ENCODE measurements at regions not wholly inside any gene's neighbourhood (a gene's known extent, or its start where the extent isn't known, plus 50 kb on each side); places are given as distances from the start of the nearest gene placed in this dataset.

- FAIRE-seq: no peak
Observed at GRCh38 chr7:41334071-41334862, 368.6 kb downstream of the INHBA start.

GRCh38 chr7:41333511-41333910 is 369.4 kb downstream of the INHBA start:
- no peak for FAIRE-seq

- FAIRE-seq: no peak
Observed at GRCh38 chr7:41331194-41331593, 371.7 kb downstream of the INHBA start.

GRCh38 chr7:41328544-41328943 is 374.3 kb downstream of the INHBA start:
- FAIRE-seq: no peak

GRCh38 chr7:41328131-41328530 is 374.8 kb downstream of the INHBA start:
- peak; percentile 98 for FAIRE-seq

GRCh38 chr7:41326616-41327015 is 376.3 kb downstream of the INHBA start:
- FAIRE-seq: no peak

- FAIRE-seq: no peak
Observed at GRCh38 chr7:41323806-41324205, 379.1 kb downstream of the INHBA start.

GRCh38 chr7:41319581-41319980 is 383.3 kb downstream of the INHBA start:
- no peak for FAIRE-seq

- FAIRE-seq: no peak
Observed at GRCh38 chr7:41316410-41316809, 386.5 kb downstream of the INHBA start.

GRCh38 chr7:41315764-41316163 is 387.1 kb downstream of the INHBA start:
- FAIRE-seq: no peak

GRCh38 chr7:41313171-41313570 is 389.7 kb downstream of the INHBA start:
- FAIRE-seq: no peak

GRCh38 chr7:41312235-41312634 is 390.7 kb downstream of the INHBA start:
- FAIRE-seq: no peak

GRCh38 chr7:41311301-41311700 is 391.6 kb downstream of the INHBA start:
- no peak for FAIRE-seq

GRCh38 chr7:41306486-41306885 is 396.4 kb downstream of the INHBA start:
- no peak for FAIRE-seq

- FAIRE-seq: no peak
Observed at GRCh38 chr7:41305001-41305400, 397.9 kb downstream of the INHBA start.

GRCh38 chr7:41303709-41304108 is 399.2 kb downstream of the INHBA start:
- FAIRE-seq: no peak

GRCh38 chr7:41298409-41298808 is 404.5 kb downstream of the INHBA start:
- no peak for FAIRE-seq

- no peak for FAIRE-seq
Observed at GRCh38 chr7:41297166-41297565, 405.7 kb downstream of the INHBA start.

- FAIRE-seq: no peak
Observed at GRCh38 chr7:41295455-41295815, 407.5 kb downstream of the INHBA start.

GRCh38 chr7:41294556-41295454 is 408.1 kb downstream of the INHBA start:
- FAIRE-seq: peak; percentile 64

GRCh38 chr7:41292487-41292886 is 410.4 kb downstream of the INHBA start:
- no peak for FAIRE-seq

GRCh38 chr7:41287559-41288335 is 415.1 kb downstream of the INHBA start:
- no peak for FAIRE-seq

GRCh38 chr7:41280491-41280890 is 422.4 kb downstream of the INHBA start:
- no peak for FAIRE-seq
